Middle frontal gyrus (tissue), 1 donor: ENCODE measurements at regions not wholly inside any gene's neighbourhood (a gene's known extent, or its start where the extent isn't known, plus 50 kb on each side); places are given as distances from the start of the nearest gene placed in this dataset.
"Not testable (repeated sequence)": the region's sequence is repeated elsewhere in the genome, so short reads cannot be mapped to it uniquely, and the experiment has no call there.

Experiments
- DNase-seq: peaks from one replicate; pipeline ENCODE4 v3.0.0-alpha.2; 2015; ENCODE audit warnings: low spot score; ENCODE audit errors: extremely low spot score

- not testable (repeated sequence) for DNase-seq
Measured at GRCh38 chr2:142284336-142284735, 153.5 kb upstream of the LRP1B start.

- DNase-seq, result no peak
Measured at GRCh38 chr2:142280831-142281230, 150.0 kb upstream of the LRP1B start.

DNA sequence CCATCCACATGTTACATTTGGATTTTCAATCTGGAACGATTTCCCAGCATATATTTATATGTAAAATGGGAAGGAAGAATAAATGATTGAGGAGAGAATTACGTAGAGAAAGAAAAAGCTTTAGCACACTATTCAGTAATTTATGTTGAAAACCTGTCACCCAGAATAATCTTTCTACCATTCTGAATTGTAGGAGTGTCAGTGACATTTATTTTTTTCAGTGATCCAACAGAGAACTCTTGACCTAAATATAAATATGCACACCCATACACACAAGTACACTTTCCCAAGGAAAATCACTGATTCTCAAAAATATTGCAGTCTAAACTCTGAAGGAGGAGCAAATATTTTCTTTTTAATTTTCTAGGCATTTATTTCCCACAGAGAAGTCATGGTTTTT is 140.2 kb upstream of the LRP1B start:
- DNase-seq, result no peak

GRCh38 chr2:142270291-142270690 is 139.5 kb upstream of the LRP1B start:
- no peak for DNase-seq

DNA sequence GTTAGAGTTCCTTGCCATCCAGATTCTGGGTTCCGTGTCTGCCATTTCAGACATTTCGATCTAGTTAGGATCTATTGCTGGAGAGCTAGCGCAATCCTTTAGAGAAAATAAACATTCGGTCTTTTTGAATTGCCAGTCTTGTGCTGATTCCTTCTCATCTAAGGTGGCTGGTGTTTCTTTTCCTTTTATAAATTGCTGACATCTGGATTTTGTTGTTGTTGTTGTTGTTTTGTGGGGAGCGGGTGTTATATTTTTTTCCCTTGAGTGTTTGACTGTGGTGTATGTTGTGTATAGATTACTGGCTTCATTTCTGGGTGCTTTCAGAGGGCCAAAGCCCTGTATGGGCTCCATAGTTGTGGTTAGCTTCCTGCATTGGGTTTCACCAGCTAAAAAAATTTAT is 128.5 kb upstream of the LRP1B start:
- no peak for DNase-seq

DNA sequence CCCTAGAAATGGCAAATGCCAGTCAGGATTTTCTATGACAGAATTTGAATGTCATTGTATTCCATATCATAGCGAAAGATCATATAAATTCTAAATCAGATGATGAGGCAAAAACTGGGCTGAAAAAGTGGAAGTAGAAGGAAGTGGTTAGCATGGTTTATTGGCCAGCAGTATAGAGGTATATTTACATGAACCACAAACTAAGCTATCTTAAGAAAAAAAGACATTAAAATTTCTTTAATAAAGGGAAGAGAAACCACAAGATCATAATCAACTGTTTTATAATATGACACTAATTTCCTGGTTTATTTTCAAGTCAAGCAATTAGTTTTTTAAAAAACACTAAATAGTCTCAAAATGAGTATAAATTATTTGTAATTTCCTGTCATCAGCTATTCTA is 123.2 kb upstream of the LRP1B start:
- DNase-seq, result no peak

- DNase-seq, result no peak
Measured at GRCh38 chr2:142241016-142241415, 110.2 kb upstream of the LRP1B start.

- DNase-seq, result no peak
Measured at GRCh38 chr2:142236181-142236580, 105.4 kb upstream of the LRP1B start.

DNA sequence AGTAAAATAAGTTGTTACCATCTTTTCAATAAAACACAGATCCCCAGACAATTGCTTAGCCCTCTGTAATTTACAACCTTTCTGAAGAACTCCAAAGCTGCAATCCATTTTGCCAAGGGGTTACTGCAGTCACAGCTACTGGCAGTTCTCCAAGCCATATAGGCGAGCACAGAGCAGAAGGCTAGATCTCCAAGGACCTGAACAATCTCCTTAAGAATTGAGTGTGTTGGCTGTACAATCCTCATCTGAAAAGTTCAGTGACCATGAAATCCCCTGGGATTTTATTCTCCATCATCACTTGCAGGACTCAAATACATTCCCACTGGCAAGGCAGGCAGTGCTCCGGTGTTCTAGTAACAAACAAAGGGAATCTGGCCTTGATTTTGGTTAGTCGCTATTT is 103.9 kb upstream of the LRP1B start:
- no peak for DNase-seq

- DNase-seq, result no peak
Measured at GRCh38 chr2:142223309-142223708, 92.5 kb upstream of the LRP1B start.

DNA sequence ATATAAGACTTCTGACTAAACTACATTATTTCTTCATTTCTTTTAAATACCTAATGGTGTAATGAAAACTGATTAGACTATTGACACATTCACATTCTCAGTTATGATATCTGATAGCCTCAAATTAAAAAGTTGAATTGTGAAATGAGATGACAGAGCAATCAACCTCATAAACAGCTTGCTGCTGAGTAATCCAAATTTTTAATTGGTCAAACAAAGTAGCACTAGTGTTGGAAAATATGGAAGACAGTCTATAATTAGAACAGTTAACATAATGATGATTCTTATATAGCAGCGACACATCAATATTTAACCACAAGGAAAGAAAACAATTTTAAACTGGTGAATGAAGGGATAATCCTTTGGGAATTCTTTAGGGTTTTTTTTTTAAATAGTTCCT is 91.9 kb upstream of the LRP1B start:
- no peak for DNase-seq

DNA sequence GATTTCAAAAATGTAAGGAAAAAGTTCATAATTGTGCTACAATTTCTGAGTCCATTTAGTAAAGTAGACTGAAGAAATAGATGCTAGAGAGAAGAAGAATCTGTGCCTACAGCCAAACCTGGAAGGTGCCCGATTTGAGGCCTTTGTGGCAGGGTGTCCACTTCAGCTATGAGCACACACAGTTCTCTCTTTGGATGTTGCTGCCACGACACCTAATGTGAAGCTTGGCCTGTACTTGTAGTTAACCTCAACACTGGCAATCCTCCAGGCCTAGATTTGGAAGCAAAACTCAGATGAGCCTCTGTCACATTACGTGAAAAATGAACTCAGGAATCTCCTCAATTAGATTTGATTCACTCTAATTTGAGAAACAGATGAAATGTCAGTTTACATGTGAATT is 90.1 kb upstream of the LRP1B start:
- DNase-seq, result no peak

- no peak for DNase-seq
Measured at GRCh38 chr2:142220239-142220638, 89.4 kb upstream of the LRP1B start.

DNA sequence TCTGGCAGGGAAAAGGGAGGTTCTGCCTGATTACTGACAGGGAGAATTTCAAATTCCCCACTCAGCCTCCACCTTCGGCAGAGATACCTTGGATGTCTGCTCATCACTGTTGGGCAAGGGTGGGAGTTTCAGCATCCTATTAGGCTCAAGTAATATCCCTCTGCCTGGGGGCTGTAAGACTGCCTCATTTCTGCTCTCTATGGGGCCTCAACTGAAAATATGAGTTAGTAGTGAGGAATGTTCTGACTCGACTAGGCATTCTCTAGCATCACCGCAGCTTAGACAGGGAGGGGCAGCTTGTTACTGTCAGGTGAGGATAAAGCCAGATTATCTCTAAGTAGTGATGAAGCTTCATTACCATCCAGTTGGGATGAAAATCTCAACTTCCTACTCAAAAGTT is 87.7 kb upstream of the LRP1B start:
- DNase-seq, result no peak

GRCh38 chr2:142217804-142218203 is 87.0 kb upstream of the LRP1B start:
- DNase-seq, result no peak

- DNase-seq, result no peak
Measured at GRCh38 chr2:142200062-142200461, 69.2 kb upstream of the LRP1B start.

DNA sequence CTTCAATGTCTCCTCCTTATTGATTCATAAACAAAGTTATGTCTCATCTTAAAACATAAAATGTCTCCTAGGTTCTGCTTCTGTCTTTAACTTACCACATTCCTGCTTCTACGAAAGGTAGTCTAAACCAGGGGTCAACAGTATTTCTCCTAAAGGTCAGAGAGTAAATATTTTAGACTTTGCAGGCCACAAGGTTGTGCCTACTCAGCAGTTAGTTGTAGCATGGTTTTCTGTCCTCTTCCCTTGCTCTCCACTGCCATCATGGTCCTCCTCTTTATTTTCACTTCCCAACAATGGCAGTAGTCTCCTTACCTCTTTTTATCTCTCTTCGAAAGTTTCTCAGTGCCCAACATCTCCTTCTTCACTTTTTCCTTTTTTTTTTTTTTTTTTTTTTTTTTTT is 68.3 kb upstream of the LRP1B start:
- DNase-seq, result no peak

GRCh38 chr2:142190805-142191204 is 60.0 kb upstream of the LRP1B start:
- no peak for DNase-seq

- DNase-seq, result no peak
Measured at GRCh38 chr2:142189501-142189900, 58.7 kb upstream of the LRP1B start.

DNA sequence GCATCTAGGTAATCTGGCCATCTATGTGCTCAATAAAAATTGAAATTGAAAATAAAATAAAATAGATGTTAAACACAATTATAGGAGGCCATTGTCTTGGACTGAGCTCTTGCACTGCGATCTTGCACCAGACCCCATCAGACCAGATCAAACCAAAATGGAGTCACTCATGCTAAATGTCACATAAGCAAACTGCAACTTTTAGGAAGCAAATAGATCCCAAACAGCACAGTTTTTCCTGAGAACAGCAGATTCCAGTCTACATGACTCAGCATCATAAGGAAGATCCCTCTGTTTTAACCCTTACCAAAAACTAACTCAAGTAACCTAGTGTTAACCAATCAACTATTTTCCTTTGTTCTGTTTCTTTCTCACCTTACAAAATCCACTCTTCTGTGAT is 57.7 kb upstream of the LRP1B start:
- no peak for DNase-seq

DNA sequence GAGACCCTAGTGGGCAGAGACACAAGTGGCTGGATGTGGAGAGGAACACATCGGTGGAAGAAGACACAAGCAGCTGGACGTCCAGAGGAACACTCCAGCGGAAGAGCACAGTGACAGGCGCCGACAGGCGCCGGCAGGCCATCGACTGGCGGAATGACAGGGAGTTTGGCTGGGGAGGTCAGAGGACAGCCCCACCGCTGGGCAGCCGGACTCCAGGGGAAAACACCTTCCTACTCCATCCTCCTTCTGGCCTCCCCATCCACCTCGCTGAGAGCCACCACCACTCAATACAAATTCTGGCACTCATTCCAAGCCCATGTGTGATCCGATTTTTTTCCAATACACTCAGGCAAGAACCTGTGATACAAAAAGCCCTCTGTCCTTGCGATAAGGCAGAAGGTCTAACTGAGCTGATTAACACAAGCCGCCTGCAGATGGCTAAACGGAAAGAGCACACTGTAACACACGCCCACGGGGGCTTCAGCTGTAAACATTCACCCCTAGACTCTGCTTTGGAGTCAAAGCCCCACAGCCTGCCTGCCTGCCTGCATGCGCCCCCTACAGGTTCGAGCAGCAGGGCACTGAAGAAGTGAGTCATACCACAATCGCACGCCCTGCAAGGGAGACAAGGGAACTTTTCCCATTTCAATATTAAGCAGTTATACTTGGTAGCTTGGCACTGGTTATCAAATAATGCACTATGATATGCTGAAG is 50.2 kb upstream of the LRP1B start:
- DNase-seq, result no peak
